ENCODE measurements at regions not wholly inside any gene's neighbourhood (a gene's known extent, or its start where the extent isn't known, plus 50 kb on each side); places are given as distances from the start of the nearest gene placed in this dataset.

GRCh38 chr10:78931321-78932053, 137.3 kb upstream of the ZMIZ1 start:
- TF ChIP-seq POLR2AphosphoS5 (IDR thresholded peaks at IDR 0.05; ENCODE audit: low read depth, low read length) (no peak), SIN3A (IDR thresholded peaks at IDR 0.05; ENCODE audit: borderline replicate concordance, insufficient read depth, low read length) (no peak)
- TF ChIP-seq, protein P1, sequence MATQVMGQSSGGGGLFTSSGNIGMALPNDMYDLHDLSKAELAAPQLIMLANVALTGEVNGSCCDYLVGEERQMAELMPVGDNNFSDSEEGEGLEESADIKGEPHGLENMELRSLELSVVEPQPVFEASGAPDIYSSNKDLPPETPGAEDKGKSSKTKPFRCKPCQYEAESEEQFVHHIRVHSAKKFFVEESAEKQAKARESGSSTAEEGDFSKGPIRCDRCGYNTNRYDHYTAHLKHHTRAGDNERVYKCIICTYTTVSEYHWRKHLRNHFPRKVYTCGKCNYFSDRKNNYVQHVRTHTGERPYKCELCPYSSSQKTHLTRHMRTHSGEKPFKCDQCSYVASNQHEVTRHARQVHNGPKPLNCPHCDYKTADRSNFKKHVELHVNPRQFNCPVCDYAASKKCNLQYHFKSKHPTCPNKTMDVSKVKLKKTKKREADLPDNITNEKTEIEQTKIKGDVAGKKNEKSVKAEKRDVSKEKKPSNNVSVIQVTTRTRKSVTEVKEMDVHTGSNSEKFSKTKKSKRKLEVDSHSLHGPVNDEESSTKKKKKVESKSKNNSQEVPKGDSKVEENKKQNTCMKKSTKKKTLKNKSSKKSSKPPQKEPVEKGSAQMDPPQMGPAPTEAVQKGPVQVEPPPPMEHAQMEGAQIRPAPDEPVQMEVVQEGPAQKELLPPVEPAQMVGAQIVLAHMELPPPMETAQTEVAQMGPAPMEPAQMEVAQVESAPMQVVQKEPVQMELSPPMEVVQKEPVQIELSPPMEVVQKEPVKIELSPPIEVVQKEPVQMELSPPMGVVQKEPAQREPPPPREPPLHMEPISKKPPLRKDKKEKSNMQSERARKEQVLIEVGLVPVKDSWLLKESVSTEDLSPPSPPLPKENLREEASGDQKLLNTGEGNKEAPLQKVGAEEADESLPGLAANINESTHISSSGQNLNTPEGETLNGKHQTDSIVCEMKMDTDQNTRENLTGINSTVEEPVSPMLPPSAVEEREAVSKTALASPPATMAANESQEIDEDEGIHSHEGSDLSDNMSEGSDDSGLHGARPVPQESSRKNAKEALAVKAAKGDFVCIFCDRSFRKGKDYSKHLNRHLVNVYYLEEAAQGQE (IDR thresholded peaks at IDR 0.05; ENCODE audit: insufficient read depth in 1 of 2, low read depth in 2 of 2, low read length in 2 of 2) = no peak
